Activated CD8-positive, alpha-beta memory T cell treated with anti-CD3 and anti-CD28 coated beads, Interleukin-2, amount 50 U/mL, for 24 hours (primary cell): ENCODE measurements at regions not wholly inside any gene's neighbourhood (a gene's known extent, or its start where the extent isn't known, plus 50 kb on each side); places are given as distances from the start of the nearest gene placed in this dataset.
"Not testable (repeated sequence)": the region's sequence is repeated elsewhere in the genome, so short reads cannot be mapped to it uniquely, and the experiment has no call there.

ENCODE experiments used
- DNase-seq: peaks from one replicate; pipeline ENCODE4 v3.0.0-alpha.2; 2020; ENCODE audit errors: extremely low read depth

- DNase-seq: no peak
These were observed 251.5 kb upstream of the CBLB start for GRCh38 chr3:106120356-106120755.

GRCh38 chr3:106121491-106122289 is 252.9 kb upstream of the CBLB start:
- no peak for DNase-seq

- DNase-seq: no peak
These were observed 256.0 kb upstream of the CBLB start for GRCh38 chr3:106124818-106125217.

- no peak for DNase-seq
These were observed 256.5 kb upstream of the CBLB start for GRCh38 chr3:106125321-106125720.

GRCh38 chr3:106126067-106126845 is 257.4 kb upstream of the CBLB start:
- no peak for DNase-seq

GRCh38 chr3:106126846-106127235 is 258.0 kb upstream of the CBLB start:
- no peak for DNase-seq

GRCh38 chr3:106129939-106130338 is 261.1 kb upstream of the CBLB start:
- DNase-seq: no peak

- DNase-seq: no peak
These were observed 261.8 kb upstream of the CBLB start for GRCh38 chr3:106130384-106131198.

GRCh38 chr3:106135451-106136160 is 266.8 kb upstream of the CBLB start:
- DNase-seq: no peak

GRCh38 chr3:106139826-106140225 is 271.0 kb upstream of the CBLB start:
- DNase-seq: no peak

GRCh38 chr3:106140431-106140830 is 271.6 kb upstream of the CBLB start:
- DNase-seq: no peak

- DNase-seq: no peak
These were observed 275.2 kb upstream of the CBLB start for GRCh38 chr3:106144030-106144429.

GRCh38 chr3:106148440-106149082 is 279.7 kb upstream of the CBLB start:
- not testable (repeated sequence) for DNase-seq

- DNase-seq: no peak
These were observed 288.6 kb upstream of the CBLB start for GRCh38 chr3:106157411-106157810.

- DNase-seq: no peak
These were observed 291.6 kb upstream of the CBLB start for GRCh38 chr3:106160396-106160795.

- DNase-seq: no peak
These were observed 292.4 kb upstream of the CBLB start for GRCh38 chr3:106161246-106161645.

- no peak for DNase-seq
These were observed 298.9 kb upstream of the CBLB start for GRCh38 chr3:106167728-106168127.

GRCh38 chr3:106168962-106169750 is 300.3 kb upstream of the CBLB start:
- DNase-seq: no peak

- no peak for DNase-seq
These were observed 301.8 kb upstream of the CBLB start for GRCh38 chr3:106170636-106171035.

GRCh38 chr3:106172101-106172500 is 303.3 kb upstream of the CBLB start:
- DNase-seq: no peak
